C4-2B (cell line): ENCODE measurements at regions not wholly inside any gene's neighbourhood (a gene's known extent, or its start where the extent isn't known, plus 50 kb on each side); places are given as distances from the start of the nearest gene placed in this dataset.

Source experiments
- H3K27ac ChIP-seq: fragments of 450-650 bp; 2 replicates; pipeline ENCODE4 v1.5.1; 2017
- ZFX ChIP-seq: fragments of 450-650 bp; IDR thresholded peaks from 2 replicates; pipeline ENCODE4 v1.6.1; 2017
- TF ChIP-seq, protein P1 (sequence below): fragments of 450-650 bp; conservative IDR thresholded peaks from 2 replicates; pipeline ENCODE4 v1.5.1; 2017; ENCODE audit warnings: mild to moderate bottlenecking

DNA sequence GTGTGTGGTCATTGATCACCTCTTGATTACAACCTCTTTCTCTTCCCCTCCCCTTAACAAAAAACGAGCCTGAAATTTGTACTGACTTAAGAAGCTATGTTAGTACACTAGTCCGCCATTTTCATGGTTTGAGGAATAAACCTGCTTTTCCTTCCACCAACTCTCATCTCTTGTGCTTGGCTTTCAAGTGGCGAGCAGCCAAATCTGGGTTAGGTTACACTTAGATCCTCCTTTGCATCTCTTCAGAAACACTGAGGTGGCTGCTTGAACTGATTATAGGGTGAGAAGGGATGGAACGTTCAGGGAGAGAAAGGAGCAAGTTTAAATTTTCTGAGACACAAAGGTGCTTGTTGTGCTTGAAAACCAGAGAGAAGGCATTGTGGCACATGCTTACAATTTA is 2171.4 kb downstream of the LRRC4C start:
- TF ChIP-seq ZFX: no peak
- TF ChIP-seq, protein P1, sequence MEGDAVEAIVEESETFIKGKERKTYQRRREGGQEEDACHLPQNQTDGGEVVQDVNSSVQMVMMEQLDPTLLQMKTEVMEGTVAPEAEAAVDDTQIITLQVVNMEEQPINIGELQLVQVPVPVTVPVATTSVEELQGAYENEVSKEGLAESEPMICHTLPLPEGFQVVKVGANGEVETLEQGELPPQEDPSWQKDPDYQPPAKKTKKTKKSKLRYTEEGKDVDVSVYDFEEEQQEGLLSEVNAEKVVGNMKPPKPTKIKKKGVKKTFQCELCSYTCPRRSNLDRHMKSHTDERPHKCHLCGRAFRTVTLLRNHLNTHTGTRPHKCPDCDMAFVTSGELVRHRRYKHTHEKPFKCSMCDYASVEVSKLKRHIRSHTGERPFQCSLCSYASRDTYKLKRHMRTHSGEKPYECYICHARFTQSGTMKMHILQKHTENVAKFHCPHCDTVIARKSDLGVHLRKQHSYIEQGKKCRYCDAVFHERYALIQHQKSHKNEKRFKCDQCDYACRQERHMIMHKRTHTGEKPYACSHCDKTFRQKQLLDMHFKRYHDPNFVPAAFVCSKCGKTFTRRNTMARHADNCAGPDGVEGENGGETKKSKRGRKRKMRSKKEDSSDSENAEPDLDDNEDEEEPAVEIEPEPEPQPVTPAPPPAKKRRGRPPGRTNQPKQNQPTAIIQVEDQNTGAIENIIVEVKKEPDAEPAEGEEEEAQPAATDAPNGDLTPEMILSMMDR: no peak
- H3K27ac ChIP-seq: no peak overlapping the region

DNA sequence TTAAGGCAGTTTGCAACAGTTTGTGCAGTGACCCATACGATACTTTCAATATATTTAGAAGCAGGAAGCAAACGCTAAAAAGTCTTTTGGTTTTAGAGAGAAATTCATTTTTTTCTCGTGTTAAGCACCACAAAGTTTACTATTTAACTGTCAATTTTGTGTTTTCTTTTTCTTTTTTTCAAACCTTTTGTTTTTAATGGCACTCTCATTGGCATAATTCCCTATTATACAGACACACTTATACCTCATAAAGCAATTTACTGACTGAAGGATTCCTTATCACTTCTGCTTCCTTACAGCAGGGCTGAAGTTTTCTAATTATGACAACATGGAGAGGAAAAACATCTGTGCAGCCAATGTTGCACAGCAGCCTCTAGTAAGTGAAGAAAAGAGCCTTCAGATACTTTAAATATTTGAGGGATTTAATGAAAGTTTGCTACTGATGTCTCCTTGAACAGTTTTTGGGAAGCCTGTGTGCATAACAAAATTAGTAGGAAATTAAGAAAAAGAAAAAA is 2191.2 kb downstream of the LRRC4C start:
- TF ChIP-seq, protein P1: no peak
- TF ChIP-seq ZFX: no peak

DNA sequence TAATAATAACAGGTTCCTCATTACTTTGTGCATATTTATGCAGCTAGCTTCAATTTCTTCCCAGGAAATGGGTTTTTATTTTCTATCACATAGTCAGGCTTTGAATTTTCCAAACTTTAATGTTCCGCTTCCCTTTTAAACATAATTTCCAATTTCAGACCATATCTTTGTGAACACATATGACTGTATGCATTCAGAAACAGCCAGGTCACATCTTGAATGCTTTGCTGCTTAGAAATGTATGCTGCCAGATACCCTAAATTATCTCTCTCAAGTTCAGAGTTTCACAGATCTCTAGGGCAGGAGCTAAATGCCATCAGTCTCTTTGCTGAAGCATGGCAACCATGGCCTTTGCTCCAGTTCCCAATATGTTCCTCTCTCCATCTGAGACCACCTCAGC is 2203.8 kb downstream of the LRRC4C start:
- TF ChIP-seq ZFX: no peak
- TF ChIP-seq, protein P1: no peak
- H3K27ac ChIP-seq: no peak overlapping the region

More for the DNA sequence above, 2191.2 kb downstream of the LRRC4C start:
- no peak overlapping the region for H3K27ac ChIP-seq

DNA sequence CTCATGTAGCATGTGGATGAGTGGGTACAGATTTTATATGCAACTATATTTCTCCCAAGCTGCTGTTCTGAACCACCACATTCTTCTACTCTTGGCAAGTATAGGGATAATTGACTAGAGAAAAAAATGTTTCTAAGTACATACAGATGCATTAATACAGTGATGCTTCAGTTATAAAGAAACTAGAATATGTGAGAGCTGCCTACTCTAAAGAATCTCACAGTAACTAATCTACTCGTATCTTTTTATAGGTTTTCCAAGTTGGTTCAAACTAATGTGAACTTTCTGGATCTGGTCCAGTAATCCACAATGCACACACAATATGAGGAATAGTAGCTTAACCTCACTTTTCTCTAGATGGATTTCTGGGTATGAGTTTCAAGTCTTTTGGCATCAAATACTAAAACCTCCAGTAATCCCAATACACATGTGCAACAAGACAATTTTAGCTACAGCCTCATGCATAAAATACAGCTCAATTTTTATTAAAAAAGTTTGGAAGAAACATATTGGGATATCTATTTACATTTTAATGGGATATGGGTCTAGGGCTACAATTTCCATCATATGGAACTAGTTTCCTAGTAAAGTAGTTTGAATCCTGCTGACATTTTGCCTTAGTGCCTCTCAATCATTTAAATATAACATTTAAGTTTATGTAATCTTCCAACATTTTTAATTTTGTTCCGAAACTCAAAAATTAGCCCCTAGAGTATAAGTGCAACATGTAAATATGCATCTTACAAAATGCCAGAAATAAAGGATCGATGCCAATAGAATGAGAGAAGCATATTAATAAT is 2209.7 kb downstream of the LRRC4C start:
- TF ChIP-seq, protein P1: no peak
- H3K27ac ChIP-seq: no peak overlapping the region

DNA sequence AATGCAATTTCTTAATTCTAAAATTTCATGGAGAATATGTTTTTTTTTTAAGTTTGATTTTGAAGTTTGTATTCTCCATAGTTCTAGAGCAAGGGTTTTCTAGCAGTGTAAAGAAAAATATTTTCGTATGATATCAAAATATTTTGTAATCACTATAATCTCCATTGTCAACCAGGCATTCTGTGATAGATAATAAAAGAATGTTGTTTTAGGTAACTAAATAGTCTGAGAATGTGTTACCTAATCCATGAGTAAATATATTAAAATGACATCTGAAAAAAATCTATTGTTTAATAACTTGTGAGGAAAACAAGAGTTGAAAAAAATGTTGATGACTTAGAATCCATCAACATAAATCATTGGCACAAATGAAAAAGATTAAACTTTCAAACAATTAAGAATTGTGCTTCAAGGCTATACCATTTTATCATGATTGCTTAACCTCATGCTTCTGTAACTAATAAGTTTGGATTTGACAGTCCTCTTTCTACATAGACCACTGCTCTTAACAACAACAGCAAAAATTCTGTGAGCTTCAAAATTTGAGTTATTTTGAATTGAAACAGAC is 2211.8 kb downstream of the LRRC4C start:
- no peak overlapping the region for H3K27ac ChIP-seq
- TF ChIP-seq ZFX: no peak

DNA sequence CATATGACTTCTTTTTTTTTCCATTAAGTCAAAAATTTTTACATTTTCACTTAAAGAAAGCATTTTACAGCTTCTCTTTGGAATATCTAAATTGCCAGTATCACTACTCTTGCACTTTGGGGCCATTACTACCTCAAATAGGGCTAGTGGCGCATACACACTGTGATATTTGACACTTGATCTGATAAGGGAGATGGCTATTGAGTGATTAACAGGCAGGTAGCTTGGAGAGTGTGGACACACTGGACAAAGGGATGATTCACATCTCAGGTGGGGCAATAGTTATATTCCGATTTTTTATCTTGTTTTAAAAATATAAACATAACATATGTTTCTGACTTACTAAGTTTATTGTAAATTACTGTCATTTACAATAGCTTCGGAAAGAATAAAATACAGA is 2219.9 kb downstream of the LRRC4C start:
- no peak for TF ChIP-seq ZFX
- TF ChIP-seq, protein P1: no peak
- H3K27ac ChIP-seq: no peak overlapping the region

DNA sequence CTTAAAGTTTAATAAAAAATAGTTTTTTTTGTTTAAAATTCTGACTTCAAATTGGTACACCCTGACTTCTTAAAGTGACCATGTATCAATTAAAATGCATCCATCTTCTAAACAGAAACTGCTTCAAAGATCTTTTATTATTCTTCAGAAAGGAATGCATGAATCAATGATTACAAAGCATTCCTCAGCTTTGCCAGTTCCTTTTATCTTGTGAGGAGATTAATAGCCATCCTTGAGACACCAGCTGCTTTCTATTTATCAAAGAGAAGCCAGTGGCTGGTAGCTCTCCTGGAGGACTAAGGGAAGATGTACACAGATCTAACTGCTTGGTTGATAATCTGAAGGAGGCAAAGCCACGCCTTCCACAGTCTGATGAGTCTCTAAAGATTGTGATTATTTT is 2222.5 kb downstream of the LRRC4C start:
- H3K27ac ChIP-seq: no peak overlapping the region
- TF ChIP-seq, protein P1: no peak
- TF ChIP-seq ZFX: no peak
